ENCODE measurements at regions not wholly inside any gene's neighbourhood (a gene's known extent, or its start where the extent isn't known, plus 50 kb on each side); places are given as distances from the start of the nearest gene placed in this dataset.

GRCh38 chr2:181290182-181290581, 167.0 kb upstream of the ITGA4 start:
- no peak for ATAC-seq
- TF ChIP-seq CSRNP3 (CRISPR knock-in tag; IDR thresholded peaks at IDR 0.05) (no peak), ZC3H10 (CRISPR knock-in tag; IDR thresholded peaks at IDR 0.05) (no peak), TSHZ2 (CRISPR knock-in tag; IDR thresholded peaks at IDR 0.05) (no peak), ZNF70 (CRISPR knock-in tag; IDR thresholded peaks at IDR 0.05) (no peak), OSR1 (CRISPR knock-in tag; IDR thresholded peaks at IDR 0.05) (no peak), BACH2 (CRISPR knock-in tag; IDR thresholded peaks at IDR 0.05; ENCODE audit: borderline replicate concordance) (no peak), ARNTL (CRISPR knock-in tag; IDR thresholded peaks at IDR 0.05; ENCODE audit: borderline replicate concordance, low read depth) (no peak), CSDC2 (CRISPR knock-in tag; IDR thresholded peaks at IDR 0.05) (no peak), ZFP3 (CRISPR knock-in tag; IDR thresholded peaks at IDR 0.05) (no peak), ESRRG (CRISPR knock-in tag; IDR thresholded peaks at IDR 0.05) (no peak), SNAI2 (CRISPR knock-in tag; IDR thresholded peaks at IDR 0.05) (no peak), ZNF8 (CRISPR knock-in tag; IDR thresholded peaks at IDR 0.05) (no peak)

- TF ChIP-seq TCF4 (CRISPR knock-in tag; IDR thresholded peaks at IDR 0.05; ENCODE audit: borderline replicate concordance): no peak
- no peak for TF ChIP-seq CSRNP3 (CRISPR knock-in tag; IDR thresholded peaks at IDR 0.05)
- ATAC-seq: no peak
Measured at GRCh38 chr2:181294979-181295378, 162.2 kb upstream of the ITGA4 start.

DNA sequence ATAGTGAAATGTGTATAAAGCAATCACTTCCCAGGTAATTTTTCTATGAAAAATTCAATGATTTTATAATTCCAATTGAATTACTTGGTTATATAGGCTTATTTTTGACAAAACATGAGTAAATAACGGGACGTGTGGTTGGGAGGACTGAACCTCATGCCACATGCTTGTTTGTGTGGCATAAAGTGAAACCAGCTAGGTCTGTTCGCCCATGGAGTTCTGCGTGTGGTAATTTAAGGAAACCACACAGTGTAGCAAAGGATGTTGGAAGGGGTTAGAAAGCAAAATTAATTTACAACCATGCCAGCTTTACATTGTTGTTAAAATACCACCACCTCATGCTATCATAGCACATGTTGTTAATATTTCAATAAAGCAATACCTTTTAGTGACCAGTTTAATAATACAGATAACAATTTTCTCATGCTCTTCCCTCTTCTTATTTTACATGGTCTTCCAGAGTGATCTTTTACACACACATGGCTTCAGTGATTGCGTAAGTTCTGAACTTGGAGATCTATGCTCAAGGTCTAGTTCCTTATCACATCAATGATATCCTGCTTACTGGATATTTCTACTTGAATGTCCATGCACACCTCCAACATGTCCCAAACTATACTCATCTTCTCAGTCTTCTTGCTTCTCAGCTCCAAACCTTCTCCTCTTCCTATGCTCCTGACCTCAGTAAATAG, 156.4 kb upstream of the ITGA4 start:
- ATAC-seq: no peak
- TF ChIP-seq, protein P1, sequence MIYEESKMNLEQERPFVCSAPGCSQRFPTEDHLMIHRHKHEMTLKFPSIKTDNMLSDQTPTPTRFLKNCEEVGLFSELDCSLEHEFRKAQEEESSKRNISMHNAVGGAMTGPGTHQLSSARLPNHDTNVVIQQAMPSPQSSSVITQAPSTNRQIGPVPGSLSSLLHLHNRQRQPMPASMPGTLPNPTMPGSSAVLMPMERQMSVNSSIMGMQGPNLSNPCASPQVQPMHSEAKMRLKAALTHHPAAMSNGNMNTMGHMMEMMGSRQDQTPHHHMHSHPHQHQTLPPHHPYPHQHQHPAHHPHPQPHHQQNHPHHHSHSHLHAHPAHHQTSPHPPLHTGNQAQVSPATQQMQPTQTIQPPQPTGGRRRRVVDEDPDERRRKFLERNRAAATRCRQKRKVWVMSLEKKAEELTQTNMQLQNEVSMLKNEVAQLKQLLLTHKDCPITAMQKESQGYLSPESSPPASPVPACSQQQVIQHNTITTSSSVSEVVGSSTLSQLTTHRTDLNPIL (CRISPR knock-in tag; IDR thresholded peaks at IDR 0.05; ENCODE audit: low read depth): no peak
- no peak for TF ChIP-seq PPARA (CRISPR knock-in tag; IDR thresholded peaks at IDR 0.05; ENCODE audit: borderline replicate concordance)
- TF ChIP-seq PATZ1 (CRISPR knock-in tag; IDR thresholded peaks at IDR 0.05; ENCODE audit: borderline replicate concordance): no peak
- no peak for TF ChIP-seq TSHZ2 (CRISPR knock-in tag; IDR thresholded peaks at IDR 0.05)
- TF ChIP-seq ESRRG (CRISPR knock-in tag; IDR thresholded peaks at IDR 0.05): no peak
- no peak for TF ChIP-seq ZNF70 (CRISPR knock-in tag; IDR thresholded peaks at IDR 0.05)
- TF ChIP-seq ARNTL (CRISPR knock-in tag; IDR thresholded peaks at IDR 0.05; ENCODE audit: borderline replicate concordance, low read depth): no peak
- no peak for TF ChIP-seq ZNF8 (CRISPR knock-in tag; IDR thresholded peaks at IDR 0.05)
- TF ChIP-seq ZNF565 (CRISPR knock-in tag; conservative IDR thresholded peaks at IDR 0.05; ENCODE audit: low read depth): no peak

Data from SK-N-SH treated with all-trans-retinoic acid at 6 μM for 48 hours (cell line).